HepG2 (cell line): ENCODE measurements at regions not wholly inside any gene's neighbourhood (a gene's known extent, or its start where the extent isn't known, plus 50 kb on each side); places are given as distances from the start of the nearest gene placed in this dataset.

ENCODE experiments used
- EP300 ChIP-seq, 3 experiments: sonication (generic) in 1 of 3; formaldehyde crosslinking in 1 of 3; IDR thresholded peaks; 2 replicates each; pipeline versions ENCODE4 v1.5.1 to v1.6.1; 2011 to 2020; ENCODE audit warnings: low read depth in 2 of 3, low read length in 2 of 3, borderline replicate concordance in 1 of 3, improper control_type of control experiment in 1 of 3, mild to moderate bottlenecking in 1 of 3, missing genetic modification reagents in 1 of 3, moderate library complexity in 1 of 3
- JUND ChIP-seq: sonication (generic); formaldehyde crosslinking; IDR thresholded peaks from 2 replicates; pipeline ENCODE4 v1.8.0; 2022; ENCODE audit warnings: mild to moderate bottlenecking, missing genetic modification reagents
- SIN3A ChIP-seq: IDR thresholded peaks from 2 replicates; pipeline ENCODE4 v1.6.1; 2011; ENCODE audit warnings: low read depth, mild to moderate bottlenecking, control low read depth, low read length, borderline replicate concordance

DNA sequence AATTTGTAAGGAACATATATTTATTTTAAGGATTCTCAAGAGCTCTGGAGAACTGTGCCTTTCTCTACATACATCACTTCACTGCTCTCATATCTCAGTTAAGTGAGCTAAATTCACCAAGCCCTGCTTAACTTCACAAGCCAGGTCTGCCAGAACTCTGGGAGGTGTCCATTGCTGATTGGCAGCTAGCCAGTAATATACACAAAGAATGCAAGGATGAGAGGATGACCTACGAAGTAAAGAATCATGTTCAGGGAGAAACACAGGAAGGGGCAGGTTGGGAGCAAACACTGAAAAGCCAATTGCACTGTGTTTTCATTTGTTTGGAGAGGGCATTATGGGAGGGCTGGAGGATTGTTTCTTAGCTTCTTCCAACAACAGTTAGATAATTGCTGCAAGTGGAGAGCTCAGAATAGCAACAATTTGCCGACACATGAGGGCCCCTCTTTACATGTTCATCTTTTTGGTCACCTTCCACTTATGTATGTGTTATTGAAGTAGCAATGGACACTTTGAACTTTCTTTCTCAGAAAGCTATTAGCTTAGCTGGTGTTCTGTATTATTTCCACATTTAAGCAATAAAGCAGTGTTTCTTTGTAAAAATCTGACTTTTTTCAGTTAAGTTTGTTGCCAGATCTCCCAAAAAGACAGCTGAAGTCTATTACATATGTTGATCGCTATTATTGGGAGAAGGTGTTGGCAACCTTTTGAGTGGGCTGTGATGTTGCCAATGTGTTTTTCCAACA, 254.8 kb downstream of the LTN1 start:
- TF ChIP-seq SIN3A = no peak
- TF ChIP-seq EP300 (IDR thresholded peaks at IDR 0.05; ENCODE audit: low read depth in 2 of 2, low read length in 2 of 2) = no peak
- TF ChIP-seq EP300 (CRISPR knock-in tag; IDR thresholded peaks at IDR 0.05; ENCODE audit: borderline replicate concordance) = no peak
- no peak for TF ChIP-seq JUND
